Activated T-cell treated with anti-CD3 and anti-CD28 coated beads, Interleukin-2, amount 50 U/mL, for 72 hours (primary cell): ENCODE measurements at regions not wholly inside any gene's neighbourhood (a gene's known extent, or its start where the extent isn't known, plus 50 kb on each side); places are given as distances from the start of the nearest gene placed in this dataset.
"Not testable (repeated sequence)": the region's sequence is repeated elsewhere in the genome, so short reads cannot be mapped to it uniquely, and the experiment has no call there.

Source experiments
- ATAC-seq, 2 donors: fragments of 150-1000 bp; cut with Tn5 transposase; replicated peaks in 1 of 2; 2 replicates each; pipeline ENCODE4 v1.10.0; 2021; ENCODE audit warnings: moderate library complexity in 2 of 2, mild to moderate bottlenecking in 1 of 2
- DNase-seq, 2 donors: peaks; one replicate each; pipeline ENCODE4 v3.0.0; 2021 to 2022; ENCODE audit warnings: mixed read lengths in 1 of 2
- H3K27ac Mint-ChIP-seq: one replicate; pipeline ENCODE4 v1.8.0; 2022; ENCODE audit warnings: mild to moderate bottlenecking, moderate library complexity, mixed read lengths
- H3K27me3 Mint-ChIP-seq: one replicate; pipeline ENCODE4 v1.8.0; 2022; ENCODE audit warnings: low read depth, mixed read lengths
- H3K36me3 Mint-ChIP-seq, 2 donors: one replicate each; pipeline ENCODE4 v1.8.0; 2022; ENCODE audit warnings: mixed read lengths in 2 of 2, mild to moderate bottlenecking in 1 of 2; ENCODE audit not compliant: insufficient read depth in 2 of 2
- H3K4me1 Mint-ChIP-seq: one replicate; pipeline ENCODE4 v1.8.0; 2022; ENCODE audit warnings: low read depth, mixed read lengths
- H3K4me3 Mint-ChIP-seq, 2 donors: one replicate each; pipeline ENCODE4 v1.8.0; 2022; ENCODE audit warnings: mild to moderate bottlenecking in 2 of 2, mixed read lengths in 2 of 2, moderate library complexity in 2 of 2
- H3K9me3 Mint-ChIP-seq, 2 donors: one replicate each; pipeline ENCODE4 v1.8.0; 2022; ENCODE audit warnings: mixed read lengths in 2 of 2

DNA sequence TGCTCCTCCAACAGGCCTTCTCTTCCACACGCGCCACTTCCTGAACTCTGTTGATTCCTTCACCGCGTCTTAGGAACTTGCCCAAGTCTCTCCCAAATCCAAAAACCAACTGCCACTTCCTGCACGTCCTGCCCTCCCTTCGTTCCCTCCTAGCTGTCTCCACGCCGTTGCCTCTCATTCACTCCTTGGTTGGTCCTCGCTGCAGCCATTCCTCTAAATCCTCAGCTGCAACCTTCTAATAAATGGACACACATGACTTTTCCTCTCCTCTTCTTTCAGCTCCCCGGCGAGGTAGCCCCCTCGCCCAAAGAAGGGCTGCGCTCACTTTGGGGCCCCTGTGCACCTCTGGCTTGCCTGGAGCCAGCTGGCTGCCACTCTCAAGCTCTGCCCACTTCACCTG lies 110.2 kb downstream of the XRCC2 start:
- H3K4me1 Mint-ChIP-seq: no peaks in the 10 kb centered on the region
- peaks cover 16% of the 10 kb centered on the region for H3K27me3 Mint-ChIP-seq
- no peaks in the 10 kb centered on the region for H3K36me3 Mint-ChIP-seq
- H3K4me3 Mint-ChIP-seq: no peak overlapping the region
- ATAC-seq (no peak), DNase-seq (no peak)
- H3K27ac Mint-ChIP-seq: no peak overlapping the region
- no peaks in the 10 kb centered on the region for H3K9me3 Mint-ChIP-seq

DNA sequence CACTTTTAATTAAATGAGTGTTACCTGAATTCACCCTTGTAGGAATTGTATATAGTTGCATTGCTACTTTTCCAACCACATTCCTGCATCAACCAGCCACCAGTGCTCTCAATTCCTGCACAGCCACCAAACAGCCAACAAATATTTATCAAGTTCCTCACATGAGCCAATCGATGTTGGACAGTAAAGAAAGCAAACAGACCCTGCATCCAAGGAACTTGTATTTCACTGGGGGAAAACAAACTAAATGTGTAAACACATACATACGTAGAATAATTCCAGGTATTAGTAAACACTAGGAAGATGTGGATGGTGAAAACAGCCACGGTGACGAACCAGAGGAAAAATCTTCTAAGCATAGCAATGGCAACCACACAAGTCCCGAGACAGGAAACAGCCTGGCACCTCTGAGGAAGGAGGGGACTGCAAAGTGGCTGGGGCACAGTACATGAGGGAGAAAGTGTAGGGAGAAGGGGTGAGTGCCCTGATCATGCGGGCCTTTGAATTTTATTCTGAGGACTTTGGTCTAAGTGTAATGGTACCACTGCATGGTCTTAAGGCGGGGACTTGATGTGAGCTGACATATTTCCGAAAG lies 111.2 kb downstream of the XRCC2 start:
- H3K36me3 Mint-ChIP-seq: no peaks in the 10 kb centered on the region

DNA sequence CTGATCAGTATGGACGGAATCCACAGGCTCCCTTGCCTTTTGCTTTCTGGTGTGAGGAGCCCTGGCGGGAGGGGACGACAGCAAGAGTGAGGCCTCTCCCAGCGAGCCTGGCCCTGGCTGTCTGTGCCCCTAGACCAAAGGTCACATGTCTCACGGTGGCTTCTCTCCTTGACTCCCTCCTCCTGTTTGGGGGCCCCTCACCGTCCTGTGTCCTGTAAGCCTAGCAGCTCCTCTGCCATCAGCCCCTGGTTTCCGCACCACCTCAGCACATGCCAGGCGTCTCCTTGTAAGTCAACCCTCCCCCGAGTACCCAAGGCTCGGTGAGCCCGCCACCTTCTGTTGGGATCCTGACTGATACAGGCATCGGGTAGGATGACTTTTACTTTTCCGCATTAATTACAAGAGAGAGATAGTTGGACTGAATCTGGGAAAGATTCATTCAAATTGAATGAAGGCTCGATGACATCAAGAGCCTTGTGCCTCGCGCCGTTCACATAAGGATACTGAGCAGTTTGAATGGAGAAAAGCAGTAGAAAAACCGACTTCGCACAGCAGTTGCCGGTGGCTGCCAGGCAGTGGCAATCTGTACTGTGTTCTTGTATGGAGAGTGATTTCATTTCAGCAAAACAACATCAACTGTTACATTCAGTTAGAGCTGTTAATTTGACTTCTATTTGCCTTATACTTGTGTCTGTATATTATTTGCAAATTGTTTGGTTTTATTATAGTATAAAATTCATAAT lies 119.8 kb downstream of the XRCC2 start:
- DNase-seq (no peak), ATAC-seq (no peak)
- Mint-ChIP-seq H3K4me3 (no peak overlapping the region), H3K36me3 (no peaks in the 10 kb centered on the region), H3K9me3 (no peaks in the 10 kb centered on the region), H3K27me3 (no peaks in the 10 kb centered on the region), H3K27ac (no peak overlapping the region), H3K4me1 (no peaks in the 10 kb centered on the region)

More for the DNA sequence above, 111.2 kb downstream of the XRCC2 start:
- H3K4me1 Mint-ChIP-seq: no peaks in the 10 kb centered on the region
- H3K9me3 Mint-ChIP-seq: no peaks in the 10 kb centered on the region
- H3K27me3 Mint-ChIP-seq: peaks cover 16% of the 10 kb centered on the region
- DNase-seq (no peak), ATAC-seq (no peak)
- H3K4me3 Mint-ChIP-seq: no peak overlapping the region
- H3K27ac Mint-ChIP-seq: no peak overlapping the region

DNA sequence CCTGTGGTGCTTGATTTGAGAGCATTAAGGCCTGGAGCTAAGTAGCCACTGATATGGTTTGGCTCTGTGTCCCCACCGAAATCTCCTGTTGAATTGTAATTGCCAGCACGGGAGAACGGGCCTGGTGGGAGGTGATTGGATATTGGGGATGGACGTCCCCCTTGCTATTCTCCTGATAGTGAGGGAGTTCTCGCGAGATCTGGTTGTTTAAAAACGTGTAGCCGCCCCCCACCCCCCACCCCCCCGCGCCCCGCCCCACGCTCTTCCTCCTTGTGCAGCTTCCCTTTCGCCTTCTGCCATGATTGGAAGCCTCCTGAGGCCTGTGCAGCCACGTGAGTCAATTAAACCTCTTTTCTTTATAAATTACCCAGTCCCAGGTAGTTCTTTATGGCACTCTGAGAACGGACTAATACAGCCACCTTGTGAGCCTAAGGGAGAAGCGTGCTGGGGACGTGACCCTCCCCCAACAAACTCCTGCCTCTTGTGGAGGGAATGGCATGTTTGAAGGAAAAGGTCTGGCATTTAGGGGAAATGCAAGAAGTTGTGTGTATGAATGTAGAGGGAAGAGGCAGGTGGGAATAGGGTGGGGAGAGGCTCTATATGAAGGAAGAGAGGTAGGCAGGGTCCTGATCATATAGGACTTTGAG lies 118.0 kb upstream of the KMT2C start:
- Mint-ChIP-seq H3K9me3 (no peaks in the 10 kb centered on the region), H3K36me3 (no peaks in the 10 kb centered on the region), H3K27ac (no peak overlapping the region), H3K4me1 (no peaks in the 10 kb centered on the region), H3K27me3 (no peaks in the 10 kb centered on the region), H3K4me3 (no peak overlapping the region)
- ATAC-seq (no peak), DNase-seq (no peak)

DNA sequence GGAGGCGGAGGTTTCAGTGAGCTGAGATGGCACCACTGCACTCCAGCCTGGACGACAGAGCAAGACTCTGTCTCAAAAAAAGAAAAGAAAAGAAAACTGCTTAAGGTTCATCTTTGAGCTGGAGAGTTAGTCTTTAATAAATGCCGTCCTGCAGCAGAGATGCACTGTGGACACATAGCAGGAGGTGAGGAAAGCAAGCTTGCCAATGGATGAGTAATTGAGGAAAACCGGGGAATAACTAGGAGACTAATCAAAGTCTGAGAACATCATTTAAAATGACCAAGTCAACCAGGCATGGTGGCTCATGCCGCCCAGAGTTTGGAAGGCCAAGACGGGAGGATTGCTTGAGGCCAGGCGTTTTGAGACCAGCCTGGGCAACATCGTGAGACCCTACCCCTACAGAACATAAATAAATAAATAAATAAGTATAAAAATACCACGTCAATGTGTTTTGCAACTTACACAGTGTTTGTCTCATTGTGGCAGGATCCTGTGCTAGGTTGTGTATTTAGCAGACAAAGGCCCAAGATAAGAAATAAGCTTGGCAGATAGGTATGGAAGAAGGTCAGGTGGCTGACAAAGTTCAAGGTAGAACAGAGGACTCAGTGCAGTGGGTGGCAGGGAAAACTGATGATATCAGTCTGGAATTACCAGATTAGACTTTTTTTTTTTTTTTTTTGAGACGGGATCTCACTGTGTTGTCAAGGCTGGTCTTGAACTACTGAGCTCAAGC lies 115.7 kb upstream of the KMT2C start:
- no peak for ATAC-seq
- Mint-ChIP-seq H3K4me1 (no peaks in the 10 kb centered on the region), H3K27ac (no peak overlapping the region), H3K36me3 (no peaks in the 10 kb centered on the region), H3K9me3 (no peaks in the 10 kb centered on the region), H3K27me3 (no peaks in the 10 kb centered on the region), H3K4me3 (no peak overlapping the region)
- DNase-seq: no peak

DNA sequence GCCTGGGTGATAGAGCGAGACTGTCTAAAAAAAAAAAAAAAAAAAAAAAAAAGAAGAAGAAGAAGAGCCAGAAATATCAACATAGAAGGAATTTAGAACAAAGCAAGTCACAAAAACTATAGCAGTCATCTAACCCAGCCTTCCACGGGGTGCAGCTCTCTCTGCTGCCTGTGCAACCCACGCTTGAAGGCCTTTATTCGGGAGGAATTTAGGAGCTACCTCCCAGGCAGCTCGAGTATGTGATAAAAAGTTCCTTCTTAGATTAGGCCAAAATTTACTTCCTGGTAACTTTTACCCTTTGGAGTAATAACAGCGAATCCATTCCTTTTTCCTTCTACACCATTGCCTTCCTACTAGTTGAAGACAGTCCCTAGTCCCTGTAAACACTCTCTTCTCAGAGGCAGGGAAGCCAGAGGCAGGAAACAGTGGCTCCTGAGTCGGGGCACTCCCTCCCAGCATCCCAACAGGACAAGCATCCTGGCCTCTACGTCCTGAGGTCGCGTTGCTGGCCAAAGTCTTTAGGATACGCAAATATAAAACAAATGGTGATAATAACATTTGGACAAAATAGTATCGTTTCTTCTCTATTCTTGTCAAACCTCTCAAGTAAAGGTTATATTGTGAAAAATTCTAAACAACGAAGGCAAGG lies 109.3 kb upstream of the KMT2C start:
- no peak for DNase-seq
- ATAC-seq: no peak
- Mint-ChIP-seq H3K27me3 (no peaks in the 10 kb centered on the region), H3K27ac (no peak overlapping the region), H3K4me1 (no peaks in the 10 kb centered on the region), H3K4me3 (no peak overlapping the region), H3K9me3 (no peaks in the 10 kb centered on the region), H3K36me3 (no peaks in the 10 kb centered on the region)

DNA sequence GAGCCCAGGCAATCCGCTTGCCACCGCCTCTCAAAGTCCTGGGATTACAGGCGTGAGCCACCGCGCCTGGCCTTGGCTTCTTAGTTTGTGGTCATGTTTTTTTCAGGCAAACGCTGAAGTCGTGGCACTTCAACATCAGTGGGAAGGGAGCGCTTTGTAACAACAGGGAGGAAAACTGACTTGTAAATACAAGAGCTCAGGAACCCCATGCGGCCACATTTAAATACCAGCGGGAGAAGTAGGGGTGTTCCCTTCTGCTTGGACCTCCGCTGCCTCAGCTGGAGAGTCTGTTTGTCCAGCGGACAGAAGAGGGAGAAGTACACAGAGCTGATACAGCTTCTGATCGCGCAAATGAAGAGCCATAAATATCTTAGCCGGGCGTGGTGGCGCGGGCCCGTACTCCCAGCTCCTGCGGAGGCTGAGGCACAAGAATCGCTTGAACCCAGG lies 108.7 kb upstream of the KMT2C start:
- no peaks in the 10 kb centered on the region for H3K36me3 Mint-ChIP-seq
- DNase-seq (no peak), ATAC-seq (no peak)
- no peaks in the 10 kb centered on the region for H3K4me1 Mint-ChIP-seq
- no peaks in the 10 kb centered on the region for H3K27me3 Mint-ChIP-seq
- no peaks in the 10 kb centered on the region for H3K9me3 Mint-ChIP-seq
- H3K27ac Mint-ChIP-seq: no peak overlapping the region
- H3K4me3 Mint-ChIP-seq: no peak overlapping the region

DNA sequence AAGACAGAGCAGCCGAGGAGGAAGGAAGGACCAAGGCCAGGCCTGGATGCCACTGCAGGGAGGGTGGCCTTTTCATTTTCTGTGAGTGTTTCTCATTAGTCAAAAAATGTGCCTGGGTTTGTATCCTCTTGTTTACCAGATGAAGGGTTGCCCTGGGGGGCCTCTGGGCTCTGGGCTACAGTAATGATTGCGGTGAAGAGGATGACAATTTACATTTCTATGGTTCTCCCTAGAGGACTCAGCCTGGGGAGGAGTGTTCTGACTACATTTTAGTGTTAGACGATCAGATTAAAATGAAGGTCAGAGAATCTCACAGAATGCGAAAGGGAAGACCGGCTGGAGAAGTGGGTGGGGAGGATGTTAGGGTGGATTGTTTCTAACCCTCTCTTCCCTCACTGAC lies 108.0 kb upstream of the KMT2C start:
- H3K4me1 Mint-ChIP-seq: no peaks in the 10 kb centered on the region
- no peaks in the 10 kb centered on the region for H3K27me3 Mint-ChIP-seq
- ATAC-seq (no peak), DNase-seq (no peak)
- no peaks in the 10 kb centered on the region for H3K36me3 Mint-ChIP-seq
- no peak overlapping the region for H3K27ac Mint-ChIP-seq
- H3K4me3 Mint-ChIP-seq: no peak overlapping the region
- H3K9me3 Mint-ChIP-seq: no peaks in the 10 kb centered on the region

DNA sequence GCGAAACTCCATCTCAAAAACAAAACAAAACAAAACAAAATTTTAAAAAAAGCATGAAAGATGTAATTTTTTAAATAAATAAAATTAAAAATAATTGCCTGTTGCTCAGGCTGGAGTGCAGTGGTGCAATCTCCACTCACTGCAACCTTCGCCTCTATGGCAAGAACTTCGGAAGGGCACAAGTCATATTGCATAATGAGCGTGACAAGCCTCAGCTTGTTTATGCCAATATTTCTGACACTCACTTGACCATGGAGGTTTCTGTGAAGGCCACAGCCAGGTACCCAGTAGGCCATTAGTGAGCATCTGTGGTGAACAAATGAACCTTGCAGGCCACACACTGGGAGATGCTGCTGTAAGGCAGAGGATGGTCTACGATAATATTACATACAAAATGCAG lies 106.1 kb upstream of the KMT2C start:
- H3K27me3 Mint-ChIP-seq: no peaks in the 10 kb centered on the region

DNA sequence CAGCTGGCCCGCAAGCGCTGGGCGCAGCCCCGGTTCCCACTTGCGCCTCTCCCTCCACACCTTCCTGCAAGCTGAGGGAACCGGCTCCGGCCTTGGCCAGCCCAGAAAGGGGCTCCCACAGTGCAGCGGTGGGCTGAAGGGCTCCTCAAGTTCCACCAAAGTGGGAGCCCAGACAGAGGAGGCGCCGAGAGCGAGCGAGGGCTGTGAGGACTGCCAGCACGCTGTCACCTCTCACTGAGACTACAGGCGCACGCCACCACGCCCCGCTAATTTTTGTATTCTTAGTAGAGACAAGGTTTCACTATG lies 103.3 kb upstream of the KMT2C start:
- H3K4me3 Mint-ChIP-seq, H3K36me3 Mint-ChIP-seq, H3K27me3 Mint-ChIP-seq, H3K9me3 Mint-ChIP-seq, ATAC-seq, DNase-seq, H3K4me1 Mint-ChIP-seq, H3K27ac Mint-ChIP-seq: not testable (repeated sequence)

More for the DNA sequence above, 106.1 kb upstream of the KMT2C start:
- DNase-seq (no peak), ATAC-seq (no peak)
- Mint-ChIP-seq H3K36me3 (no peaks in the 10 kb centered on the region), H3K27ac (no peak overlapping the region), H3K4me3 (no peak overlapping the region), H3K4me1 (no peaks in the 10 kb centered on the region), H3K9me3 (no peaks in the 10 kb centered on the region)

DNA sequence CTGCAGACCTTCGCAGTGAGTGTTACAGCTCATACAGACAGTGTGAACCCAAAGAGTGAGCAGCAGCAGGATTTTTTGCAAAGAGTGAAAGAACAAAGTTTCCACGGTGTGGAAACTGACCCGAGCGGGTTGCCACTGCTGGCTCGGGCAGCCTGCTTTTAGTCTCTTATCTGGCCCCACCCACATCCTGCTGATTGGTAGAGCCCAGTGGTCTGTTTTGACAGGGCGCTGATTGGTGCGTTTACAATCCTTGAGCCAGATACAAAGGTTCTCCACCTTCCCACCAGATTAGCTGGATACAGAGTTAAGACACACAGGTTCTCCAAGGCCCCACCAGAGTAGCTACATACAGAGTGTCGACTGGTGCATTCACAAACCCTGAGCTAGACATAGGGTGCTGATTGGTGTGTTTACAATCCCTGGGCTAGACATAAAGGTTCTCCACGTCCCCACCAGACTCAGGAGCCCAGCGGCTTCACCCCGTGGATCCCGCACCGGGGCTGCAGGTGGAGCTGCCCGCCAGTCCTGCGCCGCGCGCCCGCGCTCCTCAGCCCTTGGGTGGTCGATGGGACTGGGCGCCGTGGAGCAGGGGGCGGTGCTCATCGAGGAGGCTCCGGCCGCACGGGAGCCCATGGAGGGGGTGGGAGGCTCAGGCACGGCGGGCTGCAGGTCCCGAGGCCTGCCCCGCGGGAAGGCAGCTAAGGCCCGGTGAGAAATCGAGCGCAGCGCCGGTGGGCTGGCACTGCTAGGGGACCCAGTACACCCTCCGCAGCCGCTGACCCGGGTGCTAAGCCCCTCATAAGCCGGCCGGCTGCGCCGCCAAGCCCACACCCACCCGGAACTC lies 102.8 kb upstream of the KMT2C start:
- H3K4me1 Mint-ChIP-seq, H3K27ac Mint-ChIP-seq, H3K36me3 Mint-ChIP-seq, DNase-seq, H3K9me3 Mint-ChIP-seq, H3K4me3 Mint-ChIP-seq, H3K27me3 Mint-ChIP-seq, ATAC-seq: not testable (repeated sequence)

DNA sequence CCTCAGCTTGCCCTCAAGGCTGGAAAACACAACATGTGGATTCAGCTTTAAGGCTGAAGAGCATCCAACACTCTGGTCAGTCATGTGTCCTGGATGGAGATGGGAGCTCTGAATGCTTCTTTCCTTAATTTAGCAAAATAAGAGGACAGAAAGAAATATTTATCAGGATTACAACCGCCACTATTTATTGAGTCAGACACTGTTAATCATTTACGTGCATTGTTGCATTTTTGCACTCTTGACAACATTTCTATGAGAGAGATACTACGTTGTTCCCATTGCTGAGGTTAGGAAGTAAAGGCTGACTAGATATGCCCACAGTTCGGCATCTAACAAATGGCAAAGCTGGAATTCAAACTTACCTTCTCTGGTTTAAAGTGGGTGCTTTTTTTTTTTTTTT lies 101.8 kb upstream of the KMT2C start:
- no peak for DNase-seq
- H3K36me3 Mint-ChIP-seq: peaks cover 0 to 4% of the 10 kb centered on the region in 2 donors
- H3K9me3 Mint-ChIP-seq: peaks cover 0 to 2% of the 10 kb centered on the region in 2 donors
- no peaks in the 10 kb centered on the region for H3K27me3 Mint-ChIP-seq
- H3K27ac Mint-ChIP-seq: no peak overlapping the region
- H3K4me3 Mint-ChIP-seq: no peak overlapping the region
- no peak for ATAC-seq
- no peaks in the 10 kb centered on the region for H3K4me1 Mint-ChIP-seq
